Inferior parietal cortex (tissue), 1 donor: ENCODE measurements at regions not wholly inside any gene's neighbourhood (a gene's known extent, or its start where the extent isn't known, plus 50 kb on each side); places are given as distances from the start of the nearest gene placed in this dataset.
"Not testable (repeated sequence)": the region's sequence is repeated elsewhere in the genome, so short reads cannot be mapped to it uniquely, and the experiment has no call there.

Source experiments
- DNase-seq: peaks from one replicate; pipeline ENCODE4 v3.0.0-alpha.2; 2016; ENCODE audit errors: extremely low spot score

- no peak for DNase-seq
Measured at GRCh38 chr22:48739348-48740085, 1088.2 kb downstream of the BRD1 start.

GRCh38 chr22:48738204-48738980, 1089.3 kb downstream of the BRD1 start:
- DNase-seq: no peak

DNA sequence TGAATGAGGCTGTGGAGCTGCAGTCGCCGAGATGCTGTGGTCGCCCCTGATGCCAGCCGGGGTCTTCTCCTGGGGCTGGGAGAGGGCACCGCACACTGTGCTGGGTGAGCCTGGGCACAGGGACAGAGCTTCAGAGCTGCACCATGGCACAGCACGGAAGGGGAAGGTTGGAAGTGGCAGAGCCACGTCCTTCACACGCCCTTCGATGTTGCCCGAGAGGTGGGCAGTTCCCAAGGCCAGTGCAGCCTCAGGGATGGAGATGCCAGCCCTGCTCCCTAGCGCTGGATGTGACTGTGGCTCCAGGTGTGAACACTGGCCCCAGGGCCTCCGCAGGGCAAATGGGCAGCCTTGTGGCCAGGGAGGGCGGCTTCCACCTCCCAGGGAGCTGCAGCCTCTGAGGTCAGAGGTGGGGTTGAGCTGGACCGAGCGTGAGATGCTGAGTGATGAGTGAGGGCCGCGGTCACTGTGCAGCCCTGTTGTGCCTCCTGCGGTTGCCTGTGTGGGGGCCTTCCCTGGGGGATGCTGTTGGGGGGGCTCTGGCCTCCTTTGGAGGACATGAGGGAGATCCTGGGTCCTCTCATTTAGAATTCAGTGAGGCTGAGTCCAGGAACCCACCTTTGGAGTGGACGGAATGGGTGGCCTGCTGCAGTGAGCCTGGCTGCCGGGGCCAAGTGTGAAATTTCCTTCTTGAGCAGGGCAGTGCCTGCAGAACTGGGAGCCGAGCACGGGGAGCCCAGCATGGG, 1090.0 kb downstream of the BRD1 start:
- no peak for DNase-seq

DNA sequence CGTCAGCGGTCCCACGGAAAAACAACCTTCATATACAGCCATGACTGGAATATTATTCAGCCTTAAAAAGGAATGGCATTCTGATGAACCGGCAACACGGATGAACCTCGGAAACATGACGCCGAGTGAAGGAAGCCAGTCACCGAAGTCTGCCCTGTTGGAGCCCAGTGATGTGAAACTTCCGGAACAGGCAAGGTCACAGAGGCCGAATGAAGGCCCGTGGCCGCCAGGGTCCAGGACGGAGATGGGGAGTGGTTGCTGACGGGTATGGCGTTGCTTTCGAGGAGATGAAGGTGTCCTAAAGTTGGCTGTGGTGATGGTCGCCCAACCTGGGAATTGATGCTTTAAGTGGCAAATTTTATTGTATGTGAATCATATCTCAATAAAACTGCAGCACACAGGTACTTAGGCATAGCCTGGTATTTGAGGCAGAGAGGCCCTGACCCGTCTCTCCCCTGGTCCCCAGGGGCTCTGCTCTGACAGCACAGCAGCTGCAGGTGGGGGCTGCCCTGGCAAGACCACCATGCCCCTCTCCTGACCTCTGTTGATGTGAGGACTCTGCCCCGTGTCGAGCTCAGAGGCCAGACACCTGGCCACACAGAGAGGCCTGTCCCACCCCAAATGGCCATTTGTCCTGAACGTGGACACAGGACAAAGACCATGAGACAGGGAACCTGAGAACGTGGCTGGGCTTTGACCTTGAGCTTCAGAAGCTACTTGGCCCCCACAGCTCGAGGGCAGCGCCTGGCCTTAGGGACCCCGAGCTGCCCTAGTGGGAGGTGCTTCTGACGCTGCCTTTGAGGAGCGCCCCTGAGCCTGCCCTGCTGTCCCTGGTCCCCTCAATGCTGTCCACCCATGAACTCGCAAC, 1090.8 kb downstream of the BRD1 start:
- DNase-seq: no peak

GRCh38 chr22:48734961-48735360, 1092.7 kb downstream of the BRD1 start:
- no peak for DNase-seq

DNA sequence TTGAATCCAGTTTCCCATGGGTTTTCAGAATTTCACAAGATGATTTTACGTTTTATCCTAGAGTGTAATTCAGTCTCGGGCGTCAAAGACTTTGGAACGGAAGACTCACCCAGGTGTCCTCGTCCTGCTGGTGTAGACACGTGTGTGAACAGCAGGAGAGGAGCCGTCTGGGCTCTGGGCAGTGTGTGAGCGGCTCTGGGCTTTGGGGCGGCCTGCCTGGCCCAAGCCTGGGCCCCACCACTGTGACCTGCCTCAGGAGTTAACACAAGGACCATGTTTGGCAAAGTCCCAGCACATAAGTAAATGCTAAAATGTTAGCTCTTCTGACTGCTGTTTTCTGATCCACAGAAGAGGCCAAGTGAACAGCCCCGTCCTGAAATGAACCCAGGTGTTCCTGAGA, 1093.3 kb downstream of the BRD1 start:
- DNase-seq: no peak

- DNase-seq: no peak
Measured at GRCh38 chr22:48729499-48730171, 1098.0 kb downstream of the BRD1 start.

GRCh38 chr22:48727454-48728058, 1100.1 kb downstream of the BRD1 start:
- DNase-seq: no peak

DNA sequence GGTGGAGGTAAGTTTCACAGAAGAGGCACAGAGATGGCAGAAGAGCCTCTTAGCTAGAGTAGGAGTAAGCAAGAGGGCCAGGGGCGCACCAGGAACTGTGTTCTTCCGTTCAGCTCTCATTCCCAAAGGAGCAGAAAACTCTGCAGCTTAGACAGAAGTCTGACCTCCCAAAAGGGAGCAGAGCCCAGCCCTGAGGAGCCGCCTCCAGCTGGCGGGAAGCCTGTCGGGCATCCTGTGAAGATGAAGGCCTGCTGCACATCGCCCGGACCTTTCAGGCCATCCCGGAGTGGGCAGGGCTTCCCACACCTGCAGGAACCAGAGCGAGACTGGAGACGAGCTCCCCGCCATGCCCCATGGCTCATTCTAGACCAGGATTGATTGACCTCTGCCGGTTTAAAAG, 1102.8 kb downstream of the BRD1 start:
- DNase-seq: no peak

- DNase-seq: no peak
Measured at GRCh38 chr22:48722661-48723060, 1105.0 kb downstream of the BRD1 start.

DNA sequence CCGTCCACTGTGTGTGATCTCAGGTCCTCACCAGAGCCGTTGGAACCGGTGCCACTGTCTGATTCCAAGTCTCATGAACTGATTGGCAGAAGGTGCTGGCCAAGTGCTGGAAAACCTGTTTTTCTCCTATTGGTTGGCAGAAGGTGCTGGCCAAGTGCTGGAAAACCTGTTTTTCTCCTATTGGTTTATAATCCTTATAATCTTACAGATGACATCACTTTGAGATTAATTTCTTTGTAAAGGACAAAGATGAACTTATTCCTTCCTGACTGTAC, 1106.3 kb downstream of the BRD1 start:
- no peak for DNase-seq

GRCh38 chr22:48720662-48721394, 1106.8 kb downstream of the BRD1 start:
- DNase-seq: no peak

DNA sequence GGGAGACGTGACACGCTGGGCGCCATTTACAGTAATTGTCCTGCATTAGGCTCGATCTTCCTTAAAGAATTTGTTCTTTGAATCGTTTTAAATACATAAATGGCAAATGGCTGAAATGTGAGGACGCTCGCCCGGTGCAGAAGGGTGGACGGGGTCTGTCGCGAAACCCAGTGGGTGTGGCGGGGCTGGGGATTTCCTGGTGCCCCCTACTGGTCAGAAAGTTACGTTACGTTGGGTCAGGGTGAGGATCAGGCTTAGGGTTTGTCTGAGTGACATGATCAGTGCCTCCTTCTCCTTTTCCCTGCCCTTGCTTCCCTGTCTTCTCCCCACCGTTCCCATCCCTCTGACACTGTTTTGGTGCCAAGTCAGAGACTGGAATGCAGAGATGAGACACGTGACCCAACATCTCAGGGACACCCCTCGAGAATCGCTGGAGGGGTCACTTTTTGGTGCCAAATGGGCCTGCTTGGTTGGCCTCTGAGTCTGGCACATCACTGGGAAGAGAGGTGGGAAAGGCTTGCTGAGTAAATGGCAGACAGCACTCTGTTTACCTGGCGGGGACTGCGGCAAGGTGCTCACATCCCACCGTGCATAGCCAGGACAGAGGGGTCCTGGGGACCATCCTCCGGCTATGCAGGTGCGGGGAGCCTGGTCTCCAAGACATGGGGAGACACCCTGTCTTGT, 1107.6 kb downstream of the BRD1 start:
- DNase-seq: no peak

GRCh38 chr22:48718818-48719500, 1108.7 kb downstream of the BRD1 start:
- no peak for DNase-seq

DNA sequence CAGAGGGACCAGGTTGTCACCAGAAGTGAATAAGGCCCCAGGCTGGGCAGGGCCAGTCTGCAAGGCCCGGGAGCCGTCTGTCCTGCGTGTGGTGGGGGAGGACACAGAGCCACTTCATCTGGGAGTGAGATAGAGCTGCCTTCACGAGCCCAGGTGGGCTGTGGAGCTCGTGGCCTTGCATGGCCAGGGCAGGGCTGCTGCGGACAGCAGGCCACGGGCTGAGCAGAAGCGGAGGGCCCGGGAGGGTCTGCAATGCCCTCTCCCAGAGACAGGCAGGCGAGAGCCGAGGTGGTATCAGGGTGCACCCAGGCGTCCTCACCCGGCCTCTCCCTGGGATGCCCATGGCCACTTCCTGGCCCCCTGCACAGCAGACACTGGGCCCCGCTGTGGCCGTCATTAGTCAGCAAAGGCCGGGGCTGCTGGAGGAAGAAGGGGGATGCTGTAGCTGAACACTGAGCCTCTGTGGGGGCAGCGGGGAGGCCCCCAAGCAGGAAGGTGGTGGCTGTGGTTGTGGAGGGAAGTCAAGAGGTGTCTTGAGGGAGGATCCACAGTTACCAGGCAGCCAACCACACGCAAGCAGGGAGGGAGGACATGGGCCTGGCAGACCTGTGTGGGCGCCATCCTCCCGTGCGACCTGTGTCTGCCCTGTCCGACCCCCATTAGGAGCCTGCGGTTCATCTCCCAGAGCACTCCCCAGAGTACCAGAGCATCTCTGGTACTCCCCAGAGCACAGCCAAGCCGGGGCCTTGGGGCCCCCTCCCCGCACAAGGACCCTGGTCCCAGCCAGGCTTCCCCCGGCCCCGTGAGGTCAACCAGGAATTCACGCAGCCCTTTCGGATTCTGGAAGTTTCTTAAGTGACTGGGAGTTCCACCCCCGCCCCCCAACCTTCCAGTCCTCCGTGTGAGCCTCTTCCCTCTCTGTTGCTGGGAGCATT, 1109.5 kb downstream of the BRD1 start:
- DNase-seq: no peak

GRCh38 chr22:48717076-48717810, 1110.4 kb downstream of the BRD1 start:
- no peak for DNase-seq

- DNase-seq: not testable (repeated sequence)
Measured at GRCh38 chr22:48716154-48716553, 1111.5 kb downstream of the BRD1 start.
